ENCODE measurements at regions not wholly inside any gene's neighbourhood (a gene's known extent, or its start where the extent isn't known, plus 50 kb on each side); places are given as distances from the start of the nearest gene placed in this dataset.

- no peak for TF ChIP-seq CHD7 (IDR thresholded peaks at IDR 0.05; ENCODE audit: insufficient replicate concordance, low read length)
- TF ChIP-seq HDAC2 (IDR thresholded peaks at IDR 0.05; ENCODE audit: borderline replicate concordance in 1 of 2, low read depth in 2 of 2, low read length in 2 of 2), result no peak
- no peak for TF ChIP-seq EGR1 (IDR thresholded peaks at IDR 0.05; ENCODE audit: borderline replicate concordance, low read depth, low read length)
Observed at GRCh38 chr12:107310621-107311020, 217.3 kb upstream of the CRY1 start (continued).

Measured in H1 (cell line).